ENCODE measurements at regions not wholly inside any gene's neighbourhood (a gene's known extent, or its start where the extent isn't known, plus 50 kb on each side); places are given as distances from the start of the nearest gene placed in this dataset.

DNA sequence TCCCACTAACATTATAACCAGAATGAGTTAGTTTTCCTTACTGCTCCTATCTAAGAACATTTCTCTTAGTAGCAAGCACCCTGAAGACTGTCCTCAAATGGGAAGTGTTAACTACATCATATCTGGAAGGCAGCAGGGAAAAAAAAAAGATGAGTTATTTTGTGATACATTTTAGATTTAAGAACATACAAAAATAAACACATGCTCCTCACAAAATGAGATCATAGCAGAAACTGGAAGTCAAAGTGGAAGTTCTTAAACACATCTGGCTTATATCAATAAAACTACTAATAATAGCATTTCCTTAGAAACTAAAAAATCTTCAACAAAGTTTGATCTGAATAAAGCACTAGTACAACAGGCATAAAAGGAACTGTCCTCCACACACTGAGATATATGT is 70.4 kb downstream of the SLITRK6 start:
- TF ChIP-seq POLR2A (IDR thresholded peaks at IDR 0.05; ENCODE audit: low read depth, low read length) (no peak), POLR2AphosphoS5 (IDR thresholded peaks at IDR 0.05; ENCODE audit: low read depth, low read length) (no peak)
